ES-I3 (cell line): ENCODE measurements at regions not wholly inside any gene's neighbourhood (a gene's known extent, or its start where the extent isn't known, plus 50 kb on each side); places are given as distances from the start of the nearest gene placed in this dataset.

Experiments used
- H3K36me3 ChIP-seq: 2 replicates; pipeline ENCODE4 v1.6.1; 2013; ENCODE audit warnings: mild to moderate bottlenecking, low read length, control low read depth, moderate library complexity; ENCODE audit not compliant: insufficient read depth
- H3K4me1 ChIP-seq: 2 replicates; pipeline ENCODE4 v1.6.1; 2013; ENCODE audit warnings: mild to moderate bottlenecking, control low read depth, low read length; ENCODE audit not compliant: insufficient read depth
- H3K9ac ChIP-seq: 2 replicates; pipeline ENCODE4 v1.6.1; 2013; ENCODE audit warnings: low read depth, mild to moderate bottlenecking, low read length, moderate library complexity
- H3K9me3 ChIP-seq: 2 replicates; pipeline ENCODE4 v1.6.1; 2013; ENCODE audit warnings: mild to moderate bottlenecking, low read length, moderate library complexity; ENCODE audit not compliant: control insufficient read depth, insufficient read depth

- no peak overlapping the region for H3K9ac ChIP-seq
- peaks cover 4% of the 10 kb centered on the region; the same call in 1 of the 2 replicates for H3K4me1 ChIP-seq
- no peaks in the 10 kb centered on the region for H3K36me3 ChIP-seq
- H3K9me3 ChIP-seq = no peaks in the 10 kb centered on the region
Measured at GRCh38 chr2:234814374-234814773, 137.4 kb upstream of the SH3BP4 start.

- Histone ChIP-seq H3K9ac (no peak overlapping the region), H3K36me3 (no peaks in the 10 kb centered on the region), H3K9me3 (no peaks in the 10 kb centered on the region)
Measured at GRCh38 chr2:234812851-234813250, 139.0 kb upstream of the SH3BP4 start.

GRCh38 chr2:234808907-234809306 is 142.9 kb upstream of the SH3BP4 start:
- Histone ChIP-seq H3K4me1 (peaks cover 2% of the 10 kb centered on the region; the same call in 1 of the 2 replicates), H3K9ac (no peak overlapping the region), H3K9me3 (no peaks in the 10 kb centered on the region; the same call in 1 of the 2 replicates), H3K36me3 (no peaks in the 10 kb centered on the region)

More at GRCh38 chr2:234812851-234813250, 139.0 kb upstream of the SH3BP4 start:
- H3K4me1 ChIP-seq = peaks cover 4% of the 10 kb centered on the region; the same call in 1 of the 2 replicates

- Histone ChIP-seq H3K4me1 (no peaks in the 10 kb centered on the region), H3K9ac (no peak overlapping the region), H3K36me3 (no peaks in the 10 kb centered on the region), H3K9me3 (no peaks in the 10 kb centered on the region; the same call in 1 of the 2 replicates)
Measured at GRCh38 chr2:234806818-234807217, 145.0 kb upstream of the SH3BP4 start.

- no peak overlapping the region for H3K9ac ChIP-seq
- H3K4me1 ChIP-seq = no peaks in the 10 kb centered on the region
- H3K36me3 ChIP-seq = no peaks in the 10 kb centered on the region
- no peaks in the 10 kb centered on the region; the same call in 1 of the 2 replicates for H3K9me3 ChIP-seq
Measured at GRCh38 chr2:234805836-234806235, 146.0 kb upstream of the SH3BP4 start.

DNA sequence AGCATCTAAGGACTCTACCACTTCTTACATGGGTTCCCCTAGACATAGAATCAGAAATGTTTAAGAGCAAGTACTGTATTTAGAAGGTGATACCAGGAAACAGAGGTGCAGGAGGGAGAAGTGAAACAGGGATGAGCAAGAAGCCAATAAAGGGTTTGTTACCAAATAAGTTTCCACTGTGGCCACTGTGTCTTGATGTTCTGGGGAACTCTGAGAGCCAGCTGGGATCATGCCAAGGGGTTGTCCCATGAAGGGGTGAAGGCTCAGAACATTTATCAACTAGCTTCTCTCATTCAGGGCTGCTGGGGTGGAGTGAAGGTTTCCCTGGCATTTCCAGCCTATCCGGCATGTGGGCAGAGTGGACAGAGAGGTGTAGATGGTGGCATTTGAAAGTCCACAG is 147.1 kb upstream of the SH3BP4 start:
- no peaks in the 10 kb centered on the region for H3K36me3 ChIP-seq

GRCh38 chr2:234802845-234803171 is 149.0 kb upstream of the SH3BP4 start:
- H3K9ac ChIP-seq = no peak overlapping the region

More for the DNA sequence above, 147.1 kb upstream of the SH3BP4 start:
- no peak overlapping the region for H3K9ac ChIP-seq
- no peaks in the 10 kb centered on the region for H3K4me1 ChIP-seq
- no peaks in the 10 kb centered on the region; the same call in 1 of the 2 replicates for H3K9me3 ChIP-seq

GRCh38 chr2:234802071-234802844 is 149.6 kb upstream of the SH3BP4 start:
- H3K9me3 ChIP-seq = no peaks in the 10 kb centered on the region; the same call in 1 of the 2 replicates
- no peak overlapping the region for H3K9ac ChIP-seq
- H3K36me3 ChIP-seq = no peaks in the 10 kb centered on the region
- H3K4me1 ChIP-seq = no peaks in the 10 kb centered on the region; the same call in 1 of the 2 replicates

More at GRCh38 chr2:234802845-234803171, 149.0 kb upstream of the SH3BP4 start:
- Histone ChIP-seq H3K4me1 (no peaks in the 10 kb centered on the region), H3K9me3 (no peaks in the 10 kb centered on the region; the same call in 1 of the 2 replicates), H3K36me3 (no peaks in the 10 kb centered on the region)

DNA sequence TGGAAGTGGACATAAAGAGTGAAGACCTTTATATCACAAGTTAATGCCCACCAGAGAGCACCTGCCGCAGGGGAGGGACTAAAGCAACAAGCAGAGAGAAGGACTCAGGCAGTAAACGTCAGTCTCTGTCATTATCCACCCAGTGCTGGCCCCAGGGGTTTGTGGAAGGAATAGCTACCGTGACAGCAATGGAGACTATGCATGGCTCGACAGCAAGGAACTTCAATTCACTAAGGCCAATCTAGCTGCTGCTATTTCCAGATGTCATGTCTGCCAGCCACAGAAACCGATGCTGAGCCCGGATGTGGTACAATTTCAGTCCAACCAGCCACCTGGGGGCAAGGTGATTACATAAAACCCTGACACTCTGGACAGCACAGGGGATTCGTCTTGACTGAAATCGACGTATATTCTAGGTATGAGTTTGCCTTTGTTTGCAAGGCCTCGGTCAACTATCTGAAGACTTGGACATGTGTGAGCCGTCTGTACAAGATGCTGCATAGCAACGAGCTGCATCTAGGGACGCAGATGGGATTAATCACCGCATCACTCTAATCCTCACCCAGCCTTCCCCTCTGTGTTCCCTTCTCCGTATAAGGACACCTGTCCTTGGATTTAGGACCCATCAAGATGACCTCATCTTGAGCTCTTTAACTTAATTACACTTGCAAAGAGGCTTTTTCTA is 154.1 kb upstream of the SH3BP4 start:
- Histone ChIP-seq H3K9ac (no peak overlapping the region), H3K9me3 (no peaks in the 10 kb centered on the region), H3K4me1 (peaks cover 7% of the 10 kb centered on the region), H3K36me3 (no peaks in the 10 kb centered on the region)

- Histone ChIP-seq H3K36me3 (no peaks in the 10 kb centered on the region), H3K9me3 (no peaks in the 10 kb centered on the region), H3K4me1 (peaks cover 13% of the 10 kb centered on the region), H3K9ac (no peak overlapping the region)
Measured at GRCh38 chr2:234796045-234796591, 155.7 kb upstream of the SH3BP4 start.

- no peaks in the 10 kb centered on the region for H3K36me3 ChIP-seq
- H3K9me3 ChIP-seq = no peaks in the 10 kb centered on the region
- no peak overlapping the region for H3K9ac ChIP-seq
- H3K4me1 ChIP-seq = peaks cover 13% of the 10 kb centered on the region
Measured at GRCh38 chr2:234795272-234795920, 156.4 kb upstream of the SH3BP4 start.

- no peaks in the 10 kb centered on the region for H3K36me3 ChIP-seq
- peaks cover 13% of the 10 kb centered on the region for H3K4me1 ChIP-seq
- H3K9ac ChIP-seq = no peak overlapping the region
Measured at GRCh38 chr2:234794866-234795265, 157.0 kb upstream of the SH3BP4 start.

GRCh38 chr2:234793212-234793785 is 158.5 kb upstream of the SH3BP4 start:
- Histone ChIP-seq H3K9me3 (no peaks in the 10 kb centered on the region), H3K9ac (no peak overlapping the region), H3K36me3 (no peaks in the 10 kb centered on the region), H3K4me1 (peaks cover 13% of the 10 kb centered on the region)

More at GRCh38 chr2:234794866-234795265, 157.0 kb upstream of the SH3BP4 start:
- H3K9me3 ChIP-seq = no peaks in the 10 kb centered on the region

- Histone ChIP-seq H3K4me1 (peaks cover 13% of the 10 kb centered on the region), H3K9ac (no peak overlapping the region), H3K9me3 (no peaks in the 10 kb centered on the region), H3K36me3 (no peaks in the 10 kb centered on the region)
Measured at GRCh38 chr2:234792621-234793022, 159.2 kb upstream of the SH3BP4 start.
